Mammary epithelial cell (primary cell): ENCODE measurements at regions not wholly inside any gene's neighbourhood (a gene's known extent, or its start where the extent isn't known, plus 50 kb on each side); places are given as distances from the start of the nearest gene placed in this dataset.

ENCODE experiments used
- CTCF ChIP-seq, 2 donors: IDR thresholded peaks in 1 of 2; conservative IDR thresholded peaks in 1 of 2; 2 replicates each; pipeline ENCODE4 v1.5.1; 2011 to 2012; ENCODE audit warnings: inconsistent platforms in 2 of 2, low read length in 2 of 2, mild to moderate bottlenecking in 2 of 2, control low read depth in 1 of 2, low read depth in 1 of 2; ENCODE audit not compliant: insufficient read depth in 1 of 2; ENCODE audit errors: extremely low read depth in 1 of 2
- EZH2 ChIP-seq: IDR thresholded peaks from 2 replicates; pipeline ENCODE4 v1.6.1; 2012; ENCODE audit warnings: low read length, inconsistent platforms, borderline replicate concordance

- TF ChIP-seq CTCF (conservative IDR thresholded peaks at IDR 0.05 in 1 of 2, IDR thresholded peaks at IDR 0.05 in 1 of 2; ENCODE audit: extremely low read depth in 1 of 2, insufficient read depth in 1 of 2, low read depth in 1 of 2, low read length in 2 of 2) (no peak), EZH2 (no peak)
These were observed 54.8 kb downstream of the UTRN start for GRCh38 chr6:144339859-144340452.
